GM12878 (cell line): ENCODE measurements at regions not wholly inside any gene's neighbourhood (a gene's known extent, or its start where the extent isn't known, plus 50 kb on each side); places are given as distances from the start of the nearest gene placed in this dataset.

ENCODE experiments used
- ATAC-seq: fragments of 200-7000 bp; cut with Tn5 transposase; 3 replicates; pipeline ENCODE4 v1.9.1; 2020; ENCODE audit warnings: mild to moderate bottlenecking, moderate library complexity
- BruUV-seq: library from RNA; stranded (reverse); fragments of 400-500 nt; replicated peaks from 2 replicates; lab custom pipeline; 2021; lab: Mats Ljungman, UMichigan
- CTCF ChIA-PET: fragments of 300-600 bp; sonication (Branson Sonifier 250); formaldehyde crosslinking; extraction: SDS; loops from one replicate; lab custom pipeline; 2021; ENCODE audit warnings: inconsistent platforms; lab: Yijun Ruan, JAX
- POLR2A ChIA-PET: fragments of 350-600 bp; formaldehyde crosslinking; extraction: SDS; loops from one replicate; lab custom pipeline; 2021; ENCODE audit warnings: inconsistent platforms; lab: Charles Lee
- RAD21 ChIA-PET: fragments of 300-600 bp; sonication (Branson Sonifier 250); formaldehyde crosslinking; loops from one replicate; lab custom pipeline; 2023; ENCODE audit warnings: antibody characterized with exemption; ENCODE audit not compliant: unreplicated experiment; lab: Charles Lee
- SMC1A ChIA-PET: fragments of 300-600 bp; sonication (Branson Sonifier 250); formaldehyde crosslinking; loops from one replicate; lab custom pipeline; 2023; ENCODE audit not compliant: unreplicated experiment, uncharacterized antibody; lab: Charles Lee
- DNase-seq: peaks from one replicate; pipeline ENCODE4 v3.0.0-alpha.2; 2011; ENCODE audit warnings: low read depth, low spot score
- FAIRE-seq: peaks from 3 replicates; lab custom pipeline; 2011; peaks lifted over from hg19 to GRCh38; lab: Jason Lieb, UNC
- H2AFZ ChIP-seq: 2 replicates; pipeline ENCODE4 v1.6.0; 2011; ENCODE audit warnings: low read depth, low read length, control low read depth; ENCODE audit not compliant: control insufficient read depth
- H3K27ac ChIP-seq: 2 replicates; pipeline ENCODE4 v1.5.1; 2011; ENCODE audit warnings: control low read depth; ENCODE audit not compliant: control insufficient read depth, insufficient read depth
- H3K27me3 ChIP-seq, 2 experiments: replicated peaks in 1 of 2; 2 replicates each; pipeline versions ENCODE4 v1.6.0 to v1.6.1; 2011; ENCODE audit warnings: low read length in 1 of 2; ENCODE audit not compliant: control insufficient read depth in 2 of 2, insufficient read depth in 2 of 2
- H3K36me3 ChIP-seq, 2 experiments: 2 replicates each; pipeline ENCODE4 v1.5.1; 2011; ENCODE audit warnings: low read length in 1 of 2; ENCODE audit not compliant: control insufficient read depth in 2 of 2, insufficient read depth in 2 of 2
- H3K4me1 ChIP-seq: 2 replicates; pipeline ENCODE4 v1.6.1; 2011; ENCODE audit warnings: mild to moderate bottlenecking, low read length, moderate library complexity, mixed read lengths; ENCODE audit not compliant: control insufficient read depth, insufficient read depth
- H3K4me2 ChIP-seq: 2 replicates; pipeline ENCODE4 v1.6.0; 2011; ENCODE audit warnings: control low read depth; ENCODE audit not compliant: control insufficient read depth, insufficient read depth
- H3K4me3 ChIP-seq: fragments of 200-600 bp; sonication (generic); 2 replicates; pipeline ENCODE4 v1.5.1; 2016
- H3K79me2 ChIP-seq: 2 replicates; pipeline ENCODE4 v1.6.0; 2011; ENCODE audit warnings: low read length; ENCODE audit not compliant: control insufficient read depth, insufficient read depth
- H3K9ac ChIP-seq: 2 replicates; pipeline ENCODE4 v1.8.0; 2011; ENCODE audit warnings: low read length, control low read depth, mixed read lengths; ENCODE audit not compliant: control insufficient read depth, insufficient read depth
- H3K9me3 ChIP-seq: replicated peaks from 3 replicates; pipeline ENCODE4 v1.5.1; 2011; ENCODE audit warnings: mild to moderate bottlenecking, low read length; ENCODE audit not compliant: control insufficient read depth, insufficient read depth
- H4K20me1 ChIP-seq: 2 replicates; pipeline ENCODE4 v1.6.0; 2011; ENCODE audit not compliant: control insufficient read depth, insufficient read depth
- BHLHE40 ChIP-seq, 2 experiments: fragments of 450-650 bp in 1 of 2; IDR thresholded peaks; 2 replicates each; pipeline ENCODE4 v1.6.1; 2011 to 2017; ENCODE audit warnings: low read depth in 2 of 2, borderline replicate concordance in 1 of 2, improper control_type of control experiment in 1 of 2, low read length in 1 of 2, mild to moderate bottlenecking in 1 of 2
- CBX5 ChIP-seq: sonication (generic); IDR thresholded peaks from 2 replicates; pipeline ENCODE4 v1.6.1; 2016; ENCODE audit warnings: low read depth, moderate library complexity, mild to moderate bottlenecking, inconsistent platforms
- CREB1 ChIP-seq: IDR thresholded peaks from 2 replicates; pipeline ENCODE4 v1.6.1; 2012; ENCODE audit warnings: low read depth, mild to moderate bottlenecking, inconsistent platforms
- CREM ChIP-seq: IDR thresholded peaks from 2 replicates; pipeline ENCODE4 v1.6.1; 2014; ENCODE audit warnings: antibody characterized with exemption, low read depth
- HDGF ChIP-seq: fragments of 450-650 bp; IDR thresholded peaks from 2 replicates; pipeline ENCODE4 v1.6.1; 2016; ENCODE audit warnings: antibody characterized with exemption
- IKZF1 ChIP-seq: fragments of 450-650 bp; conservative IDR thresholded peaks from 2 replicates; pipeline ENCODE4 v1.6.1; 2017; ENCODE audit warnings: antibody characterized with exemption, mild to moderate bottlenecking
- IKZF2 ChIP-seq, 2 experiments: fragments of 450-650 bp; IDR thresholded peaks; 2 replicates each; pipeline ENCODE4 v1.6.1; 2017; ENCODE audit warnings: mild to moderate bottlenecking in 2 of 2, moderate library complexity in 2 of 2
- NR2C2 ChIP-seq: IDR thresholded peaks from 2 replicates; pipeline ENCODE4 v1.6.1; 2011; ENCODE audit warnings: borderline replicate concordance, low read depth; ENCODE audit not compliant: control insufficient read depth, insufficient read length
- POLR2A ChIP-seq: IDR thresholded peaks from 2 replicates; pipeline ENCODE4 v1.6.1; 2011; ENCODE audit warnings: low read depth, mild to moderate bottlenecking, low read length
- RUNX3 ChIP-seq: IDR thresholded peaks from 2 replicates; pipeline ENCODE4 v1.6.1; 2012; ENCODE audit warnings: low read length, inconsistent platforms
- SUPT20H ChIP-seq: IDR thresholded peaks from 2 replicates; pipeline ENCODE4 v1.6.1; 2011; ENCODE audit warnings: low read depth, mild to moderate bottlenecking, low read length, moderate library complexity, borderline replicate concordance; ENCODE audit not compliant: control insufficient read depth
- ZBED1 ChIP-seq: IDR thresholded peaks from 2 replicates; pipeline ENCODE4 v1.6.1; 2016; ENCODE audit warnings: borderline replicate concordance
- ZNF217 ChIP-seq: fragments of 450-650 bp; IDR thresholded peaks from 2 replicates; pipeline ENCODE4 v1.6.1; 2017; ENCODE audit warnings: antibody characterized with exemption, mild to moderate bottlenecking
- WGBS: methylation state at CpG from one replicate; pipeline ENCODE4 v1.1.6; 2016; ENCODE audit warnings: low lambda C conversion rate; ENCODE audit not compliant: insufficient replicate concordance, insufficient coverage; ENCODE audit errors: missing lambda C conversion rate; 5-methylcytosine and 5-hydroxymethylcytosine counted together
- in situ Hi-C: fragments of 300-500 bp; cut with MboI; formaldehyde crosslinking; loops from 9 replicates; pipeline ENCODE4 v1.14.3; 2018; ENCODE audit warnings: mixed read lengths
- intact Hi-C: fragments of 100-400 bp; cut with micrococcal nuclease; formaldehyde crosslinking; loops from one replicate; pipeline ENCODE4 v1.14.2; 2022; ENCODE audit not compliant: unreplicated experiment

- TF ChIP-seq BHLHE40 (IDR thresholded peaks at IDR 0.05; ENCODE audit: borderline replicate concordance in 1 of 2, low read depth in 2 of 2, low read length in 1 of 2) (peak in 1 of 2 experiments; percentile 30; a peak in 1 of 4 replicates), CREB1 (peak; percentile 78)
These were observed 166.8 kb upstream of the PGRMC2 start (continued) for GRCh38 chr4:128454281-128454871.

DNA sequence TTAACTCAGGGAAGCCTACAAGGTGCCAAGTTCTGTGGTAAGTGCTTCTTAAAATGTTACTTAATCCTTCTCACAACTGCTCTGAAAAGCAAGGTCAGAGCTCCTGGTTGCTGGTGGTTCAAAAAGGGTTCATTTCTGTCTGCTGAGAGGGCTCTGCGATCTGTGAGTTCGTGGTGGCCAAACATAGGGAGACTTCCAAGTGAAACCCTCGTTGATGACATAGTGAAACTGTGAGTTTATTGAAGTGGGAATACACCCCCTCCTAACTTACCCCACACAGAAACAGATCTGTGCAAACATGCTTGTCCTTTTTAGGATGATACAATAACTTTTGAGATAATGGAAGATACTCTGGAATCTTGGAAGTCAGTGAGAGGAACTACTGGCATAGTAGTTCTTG is 164.8 kb upstream of the PGRMC2 start:
- no peak overlapping the region for H3K4me3 ChIP-seq
- ChIA-PET POLR2A (interaction anchor here (0.7 kb wide), 1 partner anchor 358 kb away, joined by 4 read pairs; no protein-coding TSS in a partner anchor), CTCF (interaction anchor here (0.6 to 6.0 kb wide), 15 partner anchors 7 to 635 kb away, joined by 3 to 87 read pairs (median 10); no protein-coding TSS in a partner anchor)
- no peak overlapping the region for H2AFZ ChIP-seq
- 0% methylated on average over 3 of the region's 3 CpGs for WGBS
- no peaks in the 10 kb centered on the region for H4K20me1 ChIP-seq
- TF ChIP-seq SUPT20H (no peak), ZNF217 (no peak), POLR2A (no peak), CBX5 (no peak), HDGF (no peak), IKZF2 (IDR thresholded peaks at IDR 0.05) (peak; percentile 14 to 22; a peak in 1 of 4 replicates), CREM (peak; percentile 54; the same call in 1 of the 2 replicates), NR2C2 (no peak), IKZF1 (peak; percentile 32; the same call in 1 of the 2 replicates), RUNX3 (peak; percentile 47; the same call in 1 of the 2 replicates), ZBED1 (no peak)
- TF ChIP-seq, all 136 proteins: peak for 4
- Histone ChIP-seq H3K4me2 (no peak overlapping the region), H3K4me1 (0 out of 2 replicates have a peak, but pooled peaks cover 3% of the 10 kb centered on the region), H3K9ac (no peak overlapping the region), H3K27me3 (no peaks in the 10 kb centered on the region), H3K27ac (no peak overlapping the region), H3K79me2 (no peaks in the 10 kb centered on the region), H3K9me3 (no peaks in the 10 kb centered on the region), H3K36me3 (no peaks in the 10 kb centered on the region)
- BruUV-seq, result no TSS peak
- ChIA-PET RAD21 (interaction anchor here (0.8 to 5.9 kb wide), 6 partner anchors 19 to 357 kb away, joined by 3 to 47 read pairs (median 18); partner anchors contain the start of gene JADE1), SMC1A (interaction anchor here (0.8 to 5.9 kb wide), 14 partner anchors 8 to 330 kb away, joined by 3 to 68 read pairs (median 6); no protein-coding TSS in a partner anchor)
- FAIRE-seq, result no peak
- DNase-seq, result no peak
- intact Hi-C loops, result loop anchor here (5.0 kb wide), 2 partner anchors 120 to 260 kb away; no protein-coding TSS in a partner anchor
- ATAC-seq, result peak; percentile 27; the same call in 2 of the 3 replicates
- in situ Hi-C loops, result loop anchor here (5.0 kb wide), 1 partner anchor 355 kb away; the partner anchor contains the start of gene JADE1
